Liver (tissue), 8 donors: ENCODE measurements at regions not wholly inside any gene's neighbourhood (a gene's known extent, or its start where the extent isn't known, plus 50 kb on each side); places are given as distances from the start of the nearest gene placed in this dataset.

Experiments used
- DNase-seq: peaks from one replicate; pipeline ENCODE4 v3.0.0-alpha.2; 2017; ENCODE audit warnings: low spot score
- H3K27ac ChIP-seq, 2 donors: one replicate each; pipeline ENCODE4 v1.7.0; 2013; ENCODE audit warnings: inconsistent platforms in 2 of 2, low read length in 2 of 2, control low read depth in 1 of 2, low read depth in 1 of 2, mild to moderate bottlenecking in 1 of 2
- H3K27me3 ChIP-seq, 4 donors: one replicate each; pipeline versions ENCODE4 v1.6.1 to v1.7.0; 2013; ENCODE audit warnings: low read length in 3 of 4, inconsistent platforms in 1 of 4, mild to moderate bottlenecking in 1 of 4, moderate library complexity in 1 of 4; ENCODE audit not compliant: control insufficient read depth in 4 of 4, insufficient read depth in 4 of 4
- H3K36me3 ChIP-seq, 4 donors: one replicate each; pipeline versions ENCODE4 v1.6.1 to v1.7.0; 2013; ENCODE audit warnings: low read length in 3 of 4, mild to moderate bottlenecking in 3 of 4, low read depth in 1 of 4, moderate library complexity in 1 of 4; ENCODE audit not compliant: control insufficient read depth in 4 of 4, insufficient read depth in 3 of 4
- H3K4me1 ChIP-seq, 4 donors: one replicate each; pipeline versions ENCODE4 v1.6.1 to v1.7.0; 2013; ENCODE audit warnings: low read length in 3 of 4, mild to moderate bottlenecking in 3 of 4, moderate library complexity in 1 of 4; ENCODE audit not compliant: control insufficient read depth in 4 of 4, insufficient read depth in 4 of 4
- H3K4me3 ChIP-seq, 3 donors: one replicate each; pipeline versions ENCODE4 v1.6.1 to v1.7.0; 2013; ENCODE audit warnings: low read length in 3 of 3, control low read depth in 1 of 3, low read depth in 1 of 3, mild to moderate bottlenecking in 1 of 3
- H3K9ac ChIP-seq, 2 donors: one replicate each; pipeline ENCODE4 v1.7.0; 2013; ENCODE audit warnings: low read length in 2 of 2, mild to moderate bottlenecking in 2 of 2, moderate library complexity in 2 of 2, control low read depth in 1 of 2, low read depth in 1 of 2
- H3K9me3 ChIP-seq, 4 donors: one replicate each; pipeline versions ENCODE4 v1.6.1 to v1.7.0; 2013; ENCODE audit warnings: low read length in 3 of 4; ENCODE audit not compliant: control insufficient read depth in 4 of 4
- CTCF ChIP-seq: fragments of 150-350 bp; IDR thresholded peaks from 2 replicates; pipeline ENCODE4 v1.5.1; 2017; ENCODE audit warnings: improper control_type of control experiment, low read depth, low read length; ENCODE audit not compliant: missing input control
- EGR1 ChIP-seq, 2 donors: IDR thresholded peaks; 2 replicates each; pipeline ENCODE4 v1.6.1; 2016 to 2018; ENCODE audit warnings: antibody characterized with exemption in 2 of 2, low read depth in 2 of 2
- FOXA1 ChIP-seq: IDR thresholded peaks from 2 replicates; pipeline ENCODE4 v1.6.1; 2016; ENCODE audit warnings: antibody characterized with exemption
- FOXA2 ChIP-seq: IDR thresholded peaks from 2 replicates; pipeline ENCODE4 v1.6.1; 2016; ENCODE audit warnings: antibody characterized with exemption
- GABPA ChIP-seq, 2 donors: IDR thresholded peaks in 1 of 2; conservative IDR thresholded peaks in 1 of 2; 2 replicates each; pipeline ENCODE4 v1.6.1; 2016; ENCODE audit warnings: antibody characterized with exemption in 2 of 2, mild to moderate bottlenecking in 1 of 2, moderate library complexity in 1 of 2
- HNF4A ChIP-seq, 2 donors: conservative IDR thresholded peaks; 2 replicates each; pipeline ENCODE4 v1.6.1; 2016; ENCODE audit warnings: antibody characterized with exemption in 2 of 2, mild to moderate bottlenecking in 2 of 2
- HNF4G ChIP-seq: IDR thresholded peaks from 2 replicates; pipeline ENCODE4 v1.6.1; 2016; ENCODE audit warnings: antibody characterized with exemption
- JUND ChIP-seq, 2 donors: IDR thresholded peaks; 2 replicates each; pipeline ENCODE4 v1.6.1; 2016; ENCODE audit warnings: antibody characterized with exemption in 2 of 2
- MAX ChIP-seq: IDR thresholded peaks from 2 replicates; pipeline ENCODE4 v1.6.1; 2016; ENCODE audit warnings: antibody characterized with exemption
- NR2F2 ChIP-seq: IDR thresholded peaks from 2 replicates; pipeline ENCODE4 v1.6.1; 2016; ENCODE audit warnings: antibody characterized with exemption
- RAD21 ChIP-seq, 2 donors: IDR thresholded peaks; 2 replicates each; pipeline ENCODE4 v1.6.1; 2016; ENCODE audit warnings: antibody characterized with exemption in 2 of 2, mild to moderate bottlenecking in 2 of 2
- RXRA ChIP-seq, 2 donors: IDR thresholded peaks; 2 replicates each; pipeline ENCODE4 v1.6.1; 2017 to 2018; ENCODE audit warnings: antibody characterized with exemption in 2 of 2, mild to moderate bottlenecking in 1 of 2
- SP1 ChIP-seq: IDR thresholded peaks from 2 replicates; pipeline ENCODE4 v1.6.1; 2018; ENCODE audit warnings: antibody characterized with exemption, mild to moderate bottlenecking
- TAF1 ChIP-seq: conservative IDR thresholded peaks from 2 replicates; pipeline ENCODE4 v1.6.1; 2016; ENCODE audit warnings: antibody characterized with exemption, mild to moderate bottlenecking
- YY1 ChIP-seq: IDR thresholded peaks from 2 replicates; pipeline ENCODE4 v1.6.1; 2016; ENCODE audit warnings: antibody characterized with exemption, mild to moderate bottlenecking
- WGBS: extraction: QIAGEN DNeasy Blood & Tissue Kit; methylation state at CpG from one replicate; pipeline ENCODE4 v1.1.7; 2013; 5-methylcytosine and 5-hydroxymethylcytosine counted together
- TF ChIP-seq, protein P1 (sequence below): IDR thresholded peaks from 2 replicates; pipeline ENCODE4 v1.6.1; 2016; ENCODE audit warnings: antibody characterized with exemption, mild to moderate bottlenecking
- TF ChIP-seq, protein P2 (sequence below): IDR thresholded peaks from 2 replicates; pipeline ENCODE4 v1.6.1; 2016; ENCODE audit warnings: antibody characterized with exemption
- TF ChIP-seq, protein P3 (sequence below): IDR thresholded peaks from 2 replicates; pipeline ENCODE4 v1.6.1; 2016; ENCODE audit warnings: antibody characterized with exemption
- donor health status: healthy.
- donor health status: healthy.
- donor health status: healthy.
- donor health status: healthy.
- donor health status: healthy.

GRCh38 chr22:48727454-48728058 is 1100.1 kb downstream of the BRD1 start:
- 85% methylated on average over 3 of the region's 3 CpGs for WGBS
- TF ChIP-seq EGR1 (IDR thresholded peaks at IDR 0.05; ENCODE audit: low read depth in 2 of 2): no peak
- no peak for TF ChIP-seq HNF4A (conservative IDR thresholded peaks at IDR 0.05)
- TF ChIP-seq JUND (IDR thresholded peaks at IDR 0.05): no peak
- no peak for TF ChIP-seq FOXA2
- TF ChIP-seq, protein P1, sequence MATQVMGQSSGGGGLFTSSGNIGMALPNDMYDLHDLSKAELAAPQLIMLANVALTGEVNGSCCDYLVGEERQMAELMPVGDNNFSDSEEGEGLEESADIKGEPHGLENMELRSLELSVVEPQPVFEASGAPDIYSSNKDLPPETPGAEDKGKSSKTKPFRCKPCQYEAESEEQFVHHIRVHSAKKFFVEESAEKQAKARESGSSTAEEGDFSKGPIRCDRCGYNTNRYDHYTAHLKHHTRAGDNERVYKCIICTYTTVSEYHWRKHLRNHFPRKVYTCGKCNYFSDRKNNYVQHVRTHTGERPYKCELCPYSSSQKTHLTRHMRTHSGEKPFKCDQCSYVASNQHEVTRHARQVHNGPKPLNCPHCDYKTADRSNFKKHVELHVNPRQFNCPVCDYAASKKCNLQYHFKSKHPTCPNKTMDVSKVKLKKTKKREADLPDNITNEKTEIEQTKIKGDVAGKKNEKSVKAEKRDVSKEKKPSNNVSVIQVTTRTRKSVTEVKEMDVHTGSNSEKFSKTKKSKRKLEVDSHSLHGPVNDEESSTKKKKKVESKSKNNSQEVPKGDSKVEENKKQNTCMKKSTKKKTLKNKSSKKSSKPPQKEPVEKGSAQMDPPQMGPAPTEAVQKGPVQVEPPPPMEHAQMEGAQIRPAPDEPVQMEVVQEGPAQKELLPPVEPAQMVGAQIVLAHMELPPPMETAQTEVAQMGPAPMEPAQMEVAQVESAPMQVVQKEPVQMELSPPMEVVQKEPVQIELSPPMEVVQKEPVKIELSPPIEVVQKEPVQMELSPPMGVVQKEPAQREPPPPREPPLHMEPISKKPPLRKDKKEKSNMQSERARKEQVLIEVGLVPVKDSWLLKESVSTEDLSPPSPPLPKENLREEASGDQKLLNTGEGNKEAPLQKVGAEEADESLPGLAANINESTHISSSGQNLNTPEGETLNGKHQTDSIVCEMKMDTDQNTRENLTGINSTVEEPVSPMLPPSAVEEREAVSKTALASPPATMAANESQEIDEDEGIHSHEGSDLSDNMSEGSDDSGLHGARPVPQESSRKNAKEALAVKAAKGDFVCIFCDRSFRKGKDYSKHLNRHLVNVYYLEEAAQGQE: no peak
- TF ChIP-seq RAD21 (IDR thresholded peaks at IDR 0.05): no peak
- no peak for TF ChIP-seq SP1
- no peak for DNase-seq

DNA sequence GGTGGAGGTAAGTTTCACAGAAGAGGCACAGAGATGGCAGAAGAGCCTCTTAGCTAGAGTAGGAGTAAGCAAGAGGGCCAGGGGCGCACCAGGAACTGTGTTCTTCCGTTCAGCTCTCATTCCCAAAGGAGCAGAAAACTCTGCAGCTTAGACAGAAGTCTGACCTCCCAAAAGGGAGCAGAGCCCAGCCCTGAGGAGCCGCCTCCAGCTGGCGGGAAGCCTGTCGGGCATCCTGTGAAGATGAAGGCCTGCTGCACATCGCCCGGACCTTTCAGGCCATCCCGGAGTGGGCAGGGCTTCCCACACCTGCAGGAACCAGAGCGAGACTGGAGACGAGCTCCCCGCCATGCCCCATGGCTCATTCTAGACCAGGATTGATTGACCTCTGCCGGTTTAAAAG is 1102.8 kb downstream of the BRD1 start:
- Histone ChIP-seq H3K9me3 (peaks cover 0 to 6% (median 0%) of the 10 kb centered on the region in 4 donors), H3K36me3 (no peaks in the 10 kb centered on the region), H3K9ac (no peak overlapping the region), H3K27ac (no peak overlapping the region), H3K4me1 (no peaks in the 10 kb centered on the region), H3K4me3 (no peak overlapping the region), H3K27me3 (no peaks in the 10 kb centered on the region)
- TF ChIP-seq RXRA (IDR thresholded peaks at IDR 0.05) (no peak), HNF4G (no peak), GABPA (IDR thresholded peaks at IDR 0.05 in 1 of 2, conservative IDR thresholded peaks at IDR 0.05 in 1 of 2) (no peak), RAD21 (IDR thresholded peaks at IDR 0.05) (no peak), SP1 (no peak), CTCF (no peak), HNF4A (conservative IDR thresholded peaks at IDR 0.05) (no peak), FOXA1 (no peak), NR2F2 (no peak), FOXA2 (no peak), TAF1 (no peak), YY1 (no peak), EGR1 (IDR thresholded peaks at IDR 0.05; ENCODE audit: low read depth in 2 of 2) (no peak), JUND (IDR thresholded peaks at IDR 0.05) (no peak), MAX (no peak)
- TF ChIP-seq, protein P1: no peak
- TF ChIP-seq, protein P2, sequence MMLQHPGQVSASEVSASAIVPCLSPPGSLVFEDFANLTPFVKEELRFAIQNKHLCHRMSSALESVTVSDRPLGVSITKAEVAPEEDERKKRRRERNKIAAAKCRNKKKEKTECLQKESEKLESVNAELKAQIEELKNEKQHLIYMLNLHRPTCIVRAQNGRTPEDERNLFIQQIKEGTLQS: no peak
- TF ChIP-seq, protein P3, sequence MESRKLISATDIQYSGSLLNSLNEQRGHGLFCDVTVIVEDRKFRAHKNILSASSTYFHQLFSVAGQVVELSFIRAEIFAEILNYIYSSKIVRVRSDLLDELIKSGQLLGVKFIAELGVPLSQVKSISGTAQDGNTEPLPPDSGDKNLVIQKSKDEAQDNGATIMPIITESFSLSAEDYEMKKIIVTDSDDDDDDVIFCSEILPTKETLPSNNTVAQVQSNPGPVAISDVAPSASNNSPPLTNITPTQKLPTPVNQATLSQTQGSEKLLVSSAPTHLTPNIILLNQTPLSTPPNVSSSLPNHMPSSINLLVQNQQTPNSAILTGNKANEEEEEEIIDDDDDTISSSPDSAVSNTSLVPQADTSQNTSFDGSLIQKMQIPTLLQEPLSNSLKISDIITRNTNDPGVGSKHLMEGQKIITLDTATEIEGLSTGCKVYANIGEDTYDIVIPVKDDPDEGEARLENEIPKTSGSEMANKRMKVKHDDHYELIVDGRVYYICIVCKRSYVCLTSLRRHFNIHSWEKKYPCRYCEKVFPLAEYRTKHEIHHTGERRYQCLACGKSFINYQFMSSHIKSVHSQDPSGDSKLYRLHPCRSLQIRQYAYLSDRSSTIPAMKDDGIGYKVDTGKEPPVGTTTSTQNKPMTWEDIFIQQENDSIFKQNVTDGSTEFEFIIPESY: no peak
- WGBS: 84% methylated on average over 12 of the region's 12 CpGs
- no peak for DNase-seq

More at GRCh38 chr22:48727454-48728058, 1100.1 kb downstream of the BRD1 start:
- Histone ChIP-seq H3K9ac (no peak overlapping the region), H3K4me3 (no peak overlapping the region), H3K27ac (no peak overlapping the region), H3K4me1 (no peaks in the 10 kb centered on the region), H3K27me3 (no peaks in the 10 kb centered on the region), H3K36me3 (no peaks in the 10 kb centered on the region), H3K9me3 (peaks cover 0 to 6% (median 0%) of the 10 kb centered on the region in 4 donors)
